K562 (cell line): ENCODE measurements at regions not wholly inside any gene's neighbourhood (a gene's known extent, or its start where the extent isn't known, plus 50 kb on each side); places are given as distances from the start of the nearest gene placed in this dataset.

Source experiments
- ATAC-seq: fragments of 200-7000 bp; cut with Tn5 transposase; 3 replicates; pipeline ENCODE4 v1.9.1; 2020; ENCODE audit warnings: moderate library complexity
- BruUV-seq: library from RNA; stranded (reverse); fragments of 400-500 nt; replicated peaks from 2 replicates; lab custom pipeline; 2021; lab: Mats Ljungman, UMichigan
- CTCF ChIA-PET: fragments of 300-600 bp; formaldehyde crosslinking; extraction: SDS; loops from one replicate; lab custom pipeline; 2021; ENCODE audit warnings: low intra/inter-chr PET ratio; lab: Yijun Ruan, JAX
- POLR2A ChIA-PET: fragments of 300-600, 350-650 bp; sonication (Branson Sonifier 250); formaldehyde crosslinking; extraction: SDS; loops from one replicate; lab custom pipeline; 2021; ENCODE audit warnings: antibody characterized with exemption, inconsistent platforms; lab: Yijun Ruan, JAX
- DNase-seq, 4 experiments: peaks; one replicate each; pipeline versions ENCODE4 v3.0.0 to v3.0.0-alpha.2; 2011 to 2018; ENCODE audit warnings: low spot score in 3 of 4, mixed read lengths in 3 of 4; ENCODE audit errors: extremely low read depth in 1 of 4
- FAIRE-seq: peaks from 2 replicates; lab custom pipeline; 2011; peaks lifted over from hg19 to GRCh38; lab: Jason Lieb, UNC
- H2AFZ ChIP-seq: 2 replicates; pipeline ENCODE4 v1.6.0; 2011; ENCODE audit warnings: low read depth, low read length, control low read depth, inconsistent platforms
- H3K27ac ChIP-seq: fragments of 200-600 bp; 3 replicates; pipeline ENCODE4 v1.8.0; 2011; ENCODE audit warnings: low read depth, mild to moderate bottlenecking, control low read depth, inconsistent platforms, low read length, moderate library complexity, mixed read lengths; ENCODE audit errors: extremely low read depth
- H3K27me3 ChIP-seq, 2 experiments: fragments of 300-600 bp in 1 of 2; 2 replicates in 1 of 2; 3 replicates in 1 of 2; pipeline versions ENCODE4 v1.6.0 to v1.8.0; 2011; ENCODE audit warnings: inconsistent platforms in 2 of 2, low read length in 2 of 2, mild to moderate bottlenecking in 1 of 2, mixed read lengths in 1 of 2, moderate library complexity in 1 of 2; ENCODE audit not compliant: control insufficient read depth in 2 of 2, insufficient read depth in 2 of 2
- H3K36me3 ChIP-seq: fragments of 300-600 bp; 3 replicates; pipeline ENCODE4 v1.8.0; 2011; ENCODE audit warnings: mild to moderate bottlenecking, low read length, inconsistent platforms; ENCODE audit not compliant: control insufficient read depth, insufficient read depth
- H3K4me1 ChIP-seq, 2 experiments: fragments of 200-600 bp in 1 of 2; replicated peaks in 1 of 2; 2 replicates in 1 of 2; 3 replicates in 1 of 2; pipeline versions ENCODE4 v1.5.1 to v1.8.0; 2011; ENCODE audit warnings: inconsistent platforms in 2 of 2, low read length in 2 of 2, mild to moderate bottlenecking in 1 of 2, mixed read lengths in 1 of 2, moderate library complexity in 1 of 2; ENCODE audit not compliant: control insufficient read depth in 2 of 2, insufficient read depth in 2 of 2
- H3K4me2 ChIP-seq: 2 replicates; pipeline ENCODE4 v1.6.1; 2011; ENCODE audit warnings: low read length, control low read depth, inconsistent platforms, mixed read lengths; ENCODE audit not compliant: insufficient read depth
- H3K4me3 ChIP-seq: fragments of 200-600 bp; sonication (generic), shearing (Covaris generic); 2 replicates; pipeline ENCODE4 v1.5.1; 2016; ENCODE audit warnings: control low read depth, inconsistent platforms
- H3K79me2 ChIP-seq: fragments of 200-600 bp; 3 replicates; pipeline ENCODE4 v1.8.0; 2011; ENCODE audit warnings: low read length, inconsistent platforms; ENCODE audit not compliant: control insufficient read depth, insufficient read depth
- H3K9ac ChIP-seq, 2 experiments: 2 replicates each; pipeline versions ENCODE4 v1.6.0 to v1.6.1; 2011; ENCODE audit warnings: low read depth in 2 of 2, low read length in 2 of 2, control low read depth in 1 of 2, inconsistent platforms in 1 of 2, mild to moderate bottlenecking in 1 of 2, mixed read lengths in 1 of 2; ENCODE audit not compliant: insufficient read depth in 1 of 2
- H3K9me1 ChIP-seq: one replicate; pipeline ENCODE4 v1.6.0; 2011; ENCODE audit warnings: inconsistent platforms, mild to moderate bottlenecking, low read length, moderate library complexity; ENCODE audit not compliant: control insufficient read depth, insufficient read depth
- H3K9me3 ChIP-seq: replicated peaks from 2 replicates; pipeline ENCODE4 v1.5.1; 2011; ENCODE audit warnings: low read depth, low read length, inconsistent platforms; ENCODE audit not compliant: control insufficient read depth, insufficient read depth
- H4K20me1 ChIP-seq: replicated peaks from 2 replicates; pipeline ENCODE4 v1.6.1; 2011; ENCODE audit warnings: low read length, inconsistent platforms, mixed read lengths; ENCODE audit not compliant: control insufficient read depth, insufficient read depth
- KDM1A ChIP-seq, 2 experiments: fragments of 450-650 bp; IDR thresholded peaks; 2 replicates each; pipeline ENCODE4 v1.6.1; 2016; ENCODE audit warnings: mild to moderate bottlenecking in 2 of 2
- KDM2B ChIP-seq: fragments of 250-450 bp; sonication (Bioruptor Pico); IDR thresholded peaks from 2 replicates; pipeline ENCODE4 v1.8.0; 2021; ENCODE audit warnings: mild to moderate bottlenecking, moderate library complexity
- MCM5 ChIP-seq: fragments of 450-650 bp; IDR thresholded peaks from 2 replicates; pipeline ENCODE4 v1.6.1; 2016; ENCODE audit warnings: low read depth
- NELFE ChIP-seq: IDR thresholded peaks from 2 replicates; pipeline ENCODE4 v1.6.1; 2011; ENCODE audit warnings: mild to moderate bottlenecking; ENCODE audit not compliant: insufficient read depth, insufficient read length
- RCOR1 ChIP-seq, 2 experiments: IDR thresholded peaks; 2 replicates each; pipeline ENCODE4 v1.6.1; 2012; ENCODE audit warnings: low read depth in 2 of 2, low read length in 2 of 2, borderline replicate concordance in 1 of 2, improper control_type of control experiment in 1 of 2
- SMARCB1 ChIP-seq: IDR thresholded peaks from 2 replicates; pipeline ENCODE4 v1.6.1; 2011; ENCODE audit warnings: improper control_type of control experiment, low read depth; ENCODE audit not compliant: insufficient read length
- STAT5B ChIP-seq: fragments of 250-450 bp; sonication (Bioruptor Pico); IDR thresholded peaks from 2 replicates; pipeline ENCODE4 v1.8.0; 2021; ENCODE audit warnings: mild to moderate bottlenecking, inconsistent platforms
- ZSCAN32 ChIP-seq: fragments of 450-650 bp; formaldehyde crosslinking; IDR thresholded peaks from 2 replicates; pipeline ENCODE4 v1.4.0; 2020; ENCODE audit warnings: mild to moderate bottlenecking, moderate library complexity
- WGBS: fragments of 100-300 bp; shearing (Covaris generic); methylation state at CpG from one replicate; pipeline ENCODE4 v1.1.6; 2016; ENCODE audit warnings: low coverage, mixed read lengths; ENCODE audit not compliant: insufficient coverage; ENCODE audit errors: missing lambda C conversion rate; 5-methylcytosine and 5-hydroxymethylcytosine counted together
- in situ Hi-C: fragments of 300-500 bp; cut with MboI; formaldehyde crosslinking; loops from 4 replicates; pipeline ENCODE4 v1.15.0; 2018; ENCODE audit warnings: inconsistent platforms, mixed read lengths
- intact Hi-C: fragments of 100-400 bp; cut with micrococcal nuclease; formaldehyde crosslinking; loops from 2 replicates; pipeline ENCODE4 v1.14.2; 2022
- TF ChIP-seq, protein P1 (sequence below): fragments of 250-450 bp; sonication (Bioruptor Pico); IDR thresholded peaks from 2 replicates; pipeline ENCODE4 v1.4.0; 2020; ENCODE audit warnings: mild to moderate bottlenecking, moderate library complexity
- TF ChIP-seq, protein P2 (sequence below): sonication (generic); formaldehyde crosslinking; IDR thresholded peaks from 2 replicates; pipeline ENCODE4 v1.8.1; 2023; ENCODE audit warnings: mild to moderate bottlenecking, missing genetic modification reagents
- TF ChIP-seq, protein P3 (sequence below): fragments of 200-800 bp; sonication (Bioruptor generic); IDR thresholded peaks from 2 replicates; pipeline ENCODE4 v1.6.1; 2017; ENCODE audit warnings: missing genetic modification characterization, missing compliant biosample characterization
- TF ChIP-seq, protein P4 (sequence below): fragments of 250-450 bp; sonication (Bioruptor Pico); IDR thresholded peaks from 2 replicates; pipeline ENCODE4 v1.5.0; 2021

DNA sequence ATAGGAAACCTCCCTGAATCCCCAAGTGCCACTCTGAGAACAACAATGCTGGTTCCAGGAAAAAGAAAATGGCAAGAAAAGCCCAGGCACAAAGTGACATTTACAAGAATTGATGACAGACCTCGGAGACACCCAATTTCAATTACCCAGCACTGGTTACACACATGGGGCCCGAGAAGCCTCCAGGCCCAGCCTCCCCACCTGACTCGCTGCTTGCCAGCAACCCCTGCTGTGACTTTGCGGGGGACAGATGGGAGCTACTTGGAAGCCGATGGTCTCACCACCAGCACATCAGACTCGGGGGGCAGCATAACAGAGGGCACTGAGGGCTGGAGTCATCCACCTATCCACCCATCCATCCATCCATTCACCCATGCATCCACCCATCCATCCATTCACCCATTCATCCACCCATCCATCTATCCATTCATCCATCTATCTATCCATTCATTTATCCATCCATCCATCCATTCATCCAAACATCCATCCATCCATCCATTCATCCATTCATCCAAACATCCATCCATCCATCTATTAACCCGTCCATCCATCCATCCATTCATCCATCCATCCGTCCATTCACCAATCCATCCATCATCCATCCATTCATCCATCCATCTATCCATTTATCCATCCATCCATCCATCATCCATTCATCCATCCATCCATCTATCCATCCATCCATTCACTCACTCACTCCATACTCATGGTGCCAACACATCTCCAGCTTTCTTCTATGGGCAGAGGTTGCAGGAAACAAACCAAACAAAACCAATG lies 567.6 kb downstream of the BRD1 start:
- in situ Hi-C loops (no loop called here), intact Hi-C loops (no loop called here)
- Histone ChIP-seq H3K36me3 (no peaks in the 10 kb centered on the region), H3K4me2 (no peak overlapping the region), H3K79me2 (no peaks in the 10 kb centered on the region), H3K4me3 (no peak overlapping the region), H4K20me1 (peaks cover 4% of the 10 kb centered on the region; the same call in 1 of the 2 replicates), H3K9ac (no peak overlapping the region), H3K9me1 (no peaks in the 10 kb centered on the region), H3K9me3 (no peaks in the 10 kb centered on the region), H3K27me3 (peaks cover 0 to 22% of the 10 kb centered on the region in 2 experiments; a peak in 3 of 5 replicates), H2AFZ (no peak overlapping the region), H3K27ac (no peak overlapping the region), H3K4me1 (no peaks in the 10 kb centered on the region)
- ChIA-PET POLR2A (no interaction called here), CTCF (no interaction called here)
- no peak for DNase-seq
- FAIRE-seq, result no peak
- no peak for ATAC-seq
- WGBS, result 2% methylated on average over 8 of the region's 8 CpGs
- BruUV-seq, result no TSS peak
- TF ChIP-seq STAT5B (CRISPR knock-in tag) (no peak), KDM2B (no peak), KDM1A (IDR thresholded peaks at IDR 0.05) (no peak), ZSCAN32 (CRISPR knock-in tag) (no peak), RCOR1 (IDR thresholded peaks at IDR 0.05; ENCODE audit: borderline replicate concordance in 1 of 2, low read depth in 2 of 2, low read length in 2 of 2) (no peak), NELFE (no peak), SMARCB1 (no peak), MCM5 (no peak)
- TF ChIP-seq, protein P1, sequence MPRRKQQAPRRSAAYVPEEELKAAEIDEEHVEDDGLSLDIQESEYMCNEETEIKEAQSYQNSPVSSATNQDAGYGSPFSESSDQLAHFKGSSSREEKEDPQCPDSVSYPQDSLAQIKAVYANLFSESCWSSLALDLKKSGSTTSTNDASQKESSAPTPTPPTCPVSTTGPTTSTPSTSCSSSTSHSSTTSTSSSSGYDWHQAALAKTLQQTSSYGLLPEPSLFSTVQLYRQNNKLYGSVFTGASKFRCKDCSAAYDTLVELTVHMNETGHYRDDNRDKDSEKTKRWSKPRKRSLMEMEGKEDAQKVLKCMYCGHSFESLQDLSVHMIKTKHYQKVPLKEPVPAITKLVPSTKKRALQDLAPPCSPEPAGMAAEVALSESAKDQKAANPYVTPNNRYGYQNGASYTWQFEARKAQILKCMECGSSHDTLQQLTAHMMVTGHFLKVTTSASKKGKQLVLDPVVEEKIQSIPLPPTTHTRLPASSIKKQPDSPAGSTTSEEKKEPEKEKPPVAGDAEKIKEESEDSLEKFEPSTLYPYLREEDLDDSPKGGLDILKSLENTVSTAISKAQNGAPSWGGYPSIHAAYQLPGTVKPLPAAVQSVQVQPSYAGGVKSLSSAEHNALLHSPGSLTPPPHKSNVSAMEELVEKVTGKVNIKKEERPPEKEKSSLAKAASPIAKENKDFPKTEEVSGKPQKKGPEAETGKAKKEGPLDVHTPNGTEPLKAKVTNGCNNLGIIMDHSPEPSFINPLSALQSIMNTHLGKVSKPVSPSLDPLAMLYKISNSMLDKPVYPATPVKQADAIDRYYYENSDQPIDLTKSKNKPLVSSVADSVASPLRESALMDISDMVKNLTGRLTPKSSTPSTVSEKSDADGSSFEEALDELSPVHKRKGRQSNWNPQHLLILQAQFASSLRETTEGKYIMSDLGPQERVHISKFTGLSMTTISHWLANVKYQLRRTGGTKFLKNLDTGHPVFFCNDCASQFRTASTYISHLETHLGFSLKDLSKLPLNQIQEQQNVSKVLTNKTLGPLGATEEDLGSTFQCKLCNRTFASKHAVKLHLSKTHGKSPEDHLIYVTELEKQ (CRISPR knock-in tag), result no peak
- TF ChIP-seq, protein P2, sequence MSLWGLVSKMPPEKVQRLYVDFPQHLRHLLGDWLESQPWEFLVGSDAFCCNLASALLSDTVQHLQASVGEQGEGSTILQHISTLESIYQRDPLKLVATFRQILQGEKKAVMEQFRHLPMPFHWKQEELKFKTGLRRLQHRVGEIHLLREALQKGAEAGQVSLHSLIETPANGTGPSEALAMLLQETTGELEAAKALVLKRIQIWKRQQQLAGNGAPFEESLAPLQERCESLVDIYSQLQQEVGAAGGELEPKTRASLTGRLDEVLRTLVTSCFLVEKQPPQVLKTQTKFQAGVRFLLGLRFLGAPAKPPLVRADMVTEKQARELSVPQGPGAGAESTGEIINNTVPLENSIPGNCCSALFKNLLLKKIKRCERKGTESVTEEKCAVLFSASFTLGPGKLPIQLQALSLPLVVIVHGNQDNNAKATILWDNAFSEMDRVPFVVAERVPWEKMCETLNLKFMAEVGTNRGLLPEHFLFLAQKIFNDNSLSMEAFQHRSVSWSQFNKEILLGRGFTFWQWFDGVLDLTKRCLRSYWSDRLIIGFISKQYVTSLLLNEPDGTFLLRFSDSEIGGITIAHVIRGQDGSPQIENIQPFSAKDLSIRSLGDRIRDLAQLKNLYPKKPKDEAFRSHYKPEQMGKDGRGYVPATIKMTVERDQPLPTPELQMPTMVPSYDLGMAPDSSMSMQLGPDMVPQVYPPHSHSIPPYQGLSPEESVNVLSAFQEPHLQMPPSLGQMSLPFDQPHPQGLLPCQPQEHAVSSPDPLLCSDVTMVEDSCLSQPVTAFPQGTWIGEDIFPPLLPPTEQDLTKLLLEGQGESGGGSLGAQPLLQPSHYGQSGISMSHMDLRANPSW, result no peak
- TF ChIP-seq, protein P3, sequence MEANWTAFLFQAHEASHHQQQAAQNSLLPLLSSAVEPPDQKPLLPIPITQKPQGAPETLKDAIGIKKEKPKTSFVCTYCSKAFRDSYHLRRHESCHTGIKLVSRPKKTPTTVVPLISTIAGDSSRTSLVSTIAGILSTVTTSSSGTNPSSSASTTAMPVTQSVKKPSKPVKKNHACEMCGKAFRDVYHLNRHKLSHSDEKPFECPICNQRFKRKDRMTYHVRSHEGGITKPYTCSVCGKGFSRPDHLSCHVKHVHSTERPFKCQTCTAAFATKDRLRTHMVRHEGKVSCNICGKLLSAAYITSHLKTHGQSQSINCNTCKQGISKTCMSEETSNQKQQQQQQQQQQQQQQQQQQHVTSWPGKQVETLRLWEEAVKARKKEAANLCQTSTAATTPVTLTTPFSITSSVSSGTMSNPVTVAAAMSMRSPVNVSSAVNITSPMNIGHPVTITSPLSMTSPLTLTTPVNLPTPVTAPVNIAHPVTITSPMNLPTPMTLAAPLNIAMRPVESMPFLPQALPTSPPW, result no peak
- TF ChIP-seq, protein P4, sequence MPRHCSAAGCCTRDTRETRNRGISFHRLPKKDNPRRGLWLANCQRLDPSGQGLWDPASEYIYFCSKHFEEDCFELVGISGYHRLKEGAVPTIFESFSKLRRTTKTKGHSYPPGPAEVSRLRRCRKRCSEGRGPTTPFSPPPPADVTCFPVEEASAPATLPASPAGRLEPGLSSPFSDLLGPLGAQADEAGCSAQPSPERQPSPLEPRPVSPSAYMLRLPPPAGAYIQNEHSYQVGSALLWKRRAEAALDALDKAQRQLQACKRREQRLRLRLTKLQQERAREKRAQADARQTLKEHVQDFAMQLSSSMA (CRISPR knock-in tag), result no peak
